ENCODE measurements at regions not wholly inside any gene's neighbourhood (a gene's known extent, or its start where the extent isn't known, plus 50 kb on each side); places are given as distances from the start of the nearest gene placed in this dataset.

DNA sequence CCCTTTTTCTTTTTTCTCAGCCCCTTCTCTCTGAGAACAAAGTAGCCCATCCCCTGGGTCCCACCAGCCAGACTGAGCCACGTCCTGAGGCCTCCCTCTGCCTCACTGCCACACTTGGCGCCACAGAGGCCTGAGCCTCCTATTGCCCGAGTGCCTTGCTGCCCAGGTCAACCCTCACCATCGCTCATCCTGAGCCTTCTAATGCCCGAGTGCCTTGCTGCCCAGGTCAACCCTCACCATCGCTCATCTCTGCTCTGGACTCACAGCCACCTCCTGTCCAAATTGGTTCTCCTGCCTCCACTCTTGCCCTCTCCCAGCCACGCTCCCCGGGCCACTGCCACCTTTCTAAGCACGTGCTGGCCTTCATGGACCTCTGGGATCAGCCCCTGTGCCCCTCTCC is 53.2 kb upstream of the SMNDC1 start:
- no peak for TF ChIP-seq MXI1 (IDR thresholded peaks at IDR 0.05; ENCODE audit: low read depth, low read length)
- no peak for TF ChIP-seq JUN (IDR thresholded peaks at IDR 0.05; ENCODE audit: borderline replicate concordance, low read depth, low read length)
- TF ChIP-seq JUN (CRISPR knock-in tag; IDR thresholded peaks at IDR 0.05; ENCODE audit: borderline replicate concordance), result no peak
- no peak for TF ChIP-seq FOXM1 (IDR thresholded peaks at IDR 0.05; ENCODE audit: low read depth)
- TF ChIP-seq FOXM1 (CRISPR knock-in tag; IDR thresholded peaks at IDR 0.05; ENCODE audit: low read depth), result no peak
- TF ChIP-seq, protein P1, sequence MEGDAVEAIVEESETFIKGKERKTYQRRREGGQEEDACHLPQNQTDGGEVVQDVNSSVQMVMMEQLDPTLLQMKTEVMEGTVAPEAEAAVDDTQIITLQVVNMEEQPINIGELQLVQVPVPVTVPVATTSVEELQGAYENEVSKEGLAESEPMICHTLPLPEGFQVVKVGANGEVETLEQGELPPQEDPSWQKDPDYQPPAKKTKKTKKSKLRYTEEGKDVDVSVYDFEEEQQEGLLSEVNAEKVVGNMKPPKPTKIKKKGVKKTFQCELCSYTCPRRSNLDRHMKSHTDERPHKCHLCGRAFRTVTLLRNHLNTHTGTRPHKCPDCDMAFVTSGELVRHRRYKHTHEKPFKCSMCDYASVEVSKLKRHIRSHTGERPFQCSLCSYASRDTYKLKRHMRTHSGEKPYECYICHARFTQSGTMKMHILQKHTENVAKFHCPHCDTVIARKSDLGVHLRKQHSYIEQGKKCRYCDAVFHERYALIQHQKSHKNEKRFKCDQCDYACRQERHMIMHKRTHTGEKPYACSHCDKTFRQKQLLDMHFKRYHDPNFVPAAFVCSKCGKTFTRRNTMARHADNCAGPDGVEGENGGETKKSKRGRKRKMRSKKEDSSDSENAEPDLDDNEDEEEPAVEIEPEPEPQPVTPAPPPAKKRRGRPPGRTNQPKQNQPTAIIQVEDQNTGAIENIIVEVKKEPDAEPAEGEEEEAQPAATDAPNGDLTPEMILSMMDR (IDR thresholded peaks at IDR 0.05 in 2 of 3, conservative IDR thresholded peaks at IDR 0.05 in 1 of 3; ENCODE audit: insufficient read depth in 2 of 3, low read depth in 1 of 3, low read length in 3 of 3), result no peak
- no peak for TF ChIP-seq POLR2A (conservative IDR thresholded peaks at IDR 0.05)
- TF ChIP-seq ZNF445 (CRISPR knock-in tag; IDR thresholded peaks at IDR 0.05; ENCODE audit: low read depth), result no peak
- TF ChIP-seq U2AF2 (optimal IDR thresholded peaks at IDR 0.05; ENCODE audit: low read depth, low read length), result no peak
- TF ChIP-seq ZNF699 (CRISPR knock-in tag; IDR thresholded peaks at IDR 0.05; ENCODE audit: insufficient replicate concordance), result no peak
- no peak for TF ChIP-seq GATA2 (CRISPR knock-in tag; IDR thresholded peaks at IDR 0.05)
- TF ChIP-seq, protein P2, sequence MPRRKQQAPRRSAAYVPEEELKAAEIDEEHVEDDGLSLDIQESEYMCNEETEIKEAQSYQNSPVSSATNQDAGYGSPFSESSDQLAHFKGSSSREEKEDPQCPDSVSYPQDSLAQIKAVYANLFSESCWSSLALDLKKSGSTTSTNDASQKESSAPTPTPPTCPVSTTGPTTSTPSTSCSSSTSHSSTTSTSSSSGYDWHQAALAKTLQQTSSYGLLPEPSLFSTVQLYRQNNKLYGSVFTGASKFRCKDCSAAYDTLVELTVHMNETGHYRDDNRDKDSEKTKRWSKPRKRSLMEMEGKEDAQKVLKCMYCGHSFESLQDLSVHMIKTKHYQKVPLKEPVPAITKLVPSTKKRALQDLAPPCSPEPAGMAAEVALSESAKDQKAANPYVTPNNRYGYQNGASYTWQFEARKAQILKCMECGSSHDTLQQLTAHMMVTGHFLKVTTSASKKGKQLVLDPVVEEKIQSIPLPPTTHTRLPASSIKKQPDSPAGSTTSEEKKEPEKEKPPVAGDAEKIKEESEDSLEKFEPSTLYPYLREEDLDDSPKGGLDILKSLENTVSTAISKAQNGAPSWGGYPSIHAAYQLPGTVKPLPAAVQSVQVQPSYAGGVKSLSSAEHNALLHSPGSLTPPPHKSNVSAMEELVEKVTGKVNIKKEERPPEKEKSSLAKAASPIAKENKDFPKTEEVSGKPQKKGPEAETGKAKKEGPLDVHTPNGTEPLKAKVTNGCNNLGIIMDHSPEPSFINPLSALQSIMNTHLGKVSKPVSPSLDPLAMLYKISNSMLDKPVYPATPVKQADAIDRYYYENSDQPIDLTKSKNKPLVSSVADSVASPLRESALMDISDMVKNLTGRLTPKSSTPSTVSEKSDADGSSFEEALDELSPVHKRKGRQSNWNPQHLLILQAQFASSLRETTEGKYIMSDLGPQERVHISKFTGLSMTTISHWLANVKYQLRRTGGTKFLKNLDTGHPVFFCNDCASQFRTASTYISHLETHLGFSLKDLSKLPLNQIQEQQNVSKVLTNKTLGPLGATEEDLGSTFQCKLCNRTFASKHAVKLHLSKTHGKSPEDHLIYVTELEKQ (CRISPR knock-in tag; IDR thresholded peaks at IDR 0.05), result no peak

Data from K562 (cell line).